ENCODE measurements at regions not wholly inside any gene's neighbourhood (a gene's known extent, or its start where the extent isn't known, plus 50 kb on each side); places are given as distances from the start of the nearest gene placed in this dataset.

- no peak for DNase-seq (ENCODE audit: low spot score)
- no peaks in the 10 kb centered on the region for H3K79me2 ChIP-seq (ENCODE audit: low read depth)
- Mint-ChIP-seq H3K4me3 (no peak overlapping the region), H3K4me1 (no peaks in the 10 kb centered on the region), H3K9me3 (no peaks in the 10 kb centered on the region), H3K27ac (no peak overlapping the region), H3K27me3 (ENCODE audit: insufficient read depth, low read depth) (no peaks in the 10 kb centered on the region), H3K36me3 (no peaks in the 10 kb centered on the region)
- H2AFZ ChIP-seq (replicated peaks), result no peak overlapping the region
- no peak overlapping the region for H3K4me3 ChIP-seq
- H3F3A ChIP-seq (ENCODE audit: low read depth), result no peaks in the 10 kb centered on the region
- peak; percentile 48 for TF ChIP-seq CTCF (IDR thresholded peaks at IDR 0.05)
- TF ChIP-seq EZH2phosphoT487 (IDR thresholded peaks at IDR 0.05), result no peak
- no peaks in the 10 kb centered on the region for H3K4me1 ChIP-seq
- no peak overlapping the region for H3K9ac ChIP-seq
- no peak overlapping the region for H3K4me2 ChIP-seq
- H3K36me3 ChIP-seq, result no peaks in the 10 kb centered on the region
- H3K27ac ChIP-seq, result no peak overlapping the region
- no peaks in the 10 kb centered on the region for H3K27me3 ChIP-seq
- H3K9me3 ChIP-seq (ENCODE audit: low read depth), result no peaks in the 10 kb centered on the region
- H4K20me1 ChIP-seq (ENCODE audit: low read depth), result no peaks in the 10 kb centered on the region
Observed at GRCh38 chr4:162499478-162499877, 335.7 kb upstream of the FSTL5 start.

DNA sequence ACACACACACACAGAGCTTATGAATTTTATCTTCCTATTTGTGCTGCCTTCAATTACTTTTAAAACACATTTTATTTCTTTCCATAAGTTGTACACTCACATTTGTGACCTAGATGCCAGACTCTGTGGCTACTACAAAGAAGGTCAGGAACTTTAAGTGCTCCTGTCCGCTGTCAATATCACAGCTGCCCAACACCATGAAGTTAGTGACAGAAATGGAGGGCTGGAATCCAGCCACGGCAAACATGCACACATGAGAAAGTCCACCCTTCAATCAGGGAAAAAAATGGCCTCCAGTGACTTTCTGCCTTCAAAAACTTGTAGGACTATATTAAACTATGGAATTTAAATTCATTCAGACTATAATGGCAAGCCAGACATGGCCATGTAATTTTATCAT lies 334.4 kb upstream of the FSTL5 start:
- Histone ChIP-seq H3K4me2 (no peak overlapping the region), H3K27ac (no peak overlapping the region), H3K79me2 (ENCODE audit: low read depth) (no peaks in the 10 kb centered on the region), H3K9ac (no peak overlapping the region), H3K27me3 (no peaks in the 10 kb centered on the region), H3K9me3 (ENCODE audit: low read depth) (no peaks in the 10 kb centered on the region), H2AFZ (replicated peaks) (no peak overlapping the region), H3K36me3 (no peaks in the 10 kb centered on the region), H3K4me1 (no peaks in the 10 kb centered on the region), H3F3A (ENCODE audit: low read depth) (no peaks in the 10 kb centered on the region), H3K4me3 (no peak overlapping the region), H4K20me1 (ENCODE audit: low read depth) (no peaks in the 10 kb centered on the region)
- DNase-seq (ENCODE audit: low spot score), result no peak
- H3K4me3 Mint-ChIP-seq, result no peak overlapping the region
- H3K36me3 Mint-ChIP-seq, result no peaks in the 10 kb centered on the region
- TF ChIP-seq EZH2phosphoT487 (IDR thresholded peaks at IDR 0.05) (no peak), CTCF (IDR thresholded peaks at IDR 0.05) (no peak), EZH2 (IDR thresholded peaks at IDR 0.05) (no peak)
- peaks cover 3% of the 10 kb centered on the region for H3K27me3 Mint-ChIP-seq (ENCODE audit: insufficient read depth, low read depth)
- H3K27ac Mint-ChIP-seq, result no peak overlapping the region
- no peaks in the 10 kb centered on the region for H3K9me3 Mint-ChIP-seq
- no peaks in the 10 kb centered on the region for H3K4me1 Mint-ChIP-seq

- Histone ChIP-seq H3K79me2 (ENCODE audit: low read depth) (no peaks in the 10 kb centered on the region), H3K36me3 (no peaks in the 10 kb centered on the region), H3K4me3 (no peak overlapping the region), H3K9ac (no peak overlapping the region), H3K4me2 (no peak overlapping the region), H3K27ac (no peak overlapping the region), H4K20me1 (ENCODE audit: low read depth) (no peaks in the 10 kb centered on the region), H3K27me3 (no peaks in the 10 kb centered on the region), H3K4me1 (no peaks in the 10 kb centered on the region), H2AFZ (replicated peaks) (no peak overlapping the region), H3F3A (ENCODE audit: low read depth) (no peaks in the 10 kb centered on the region), H3K9me3 (ENCODE audit: low read depth) (no peaks in the 10 kb centered on the region)
- H3K27ac Mint-ChIP-seq, result no peak overlapping the region
- DNase-seq (ENCODE audit: low spot score), result peak; percentile 43
- peaks cover 3% of the 10 kb centered on the region for H3K27me3 Mint-ChIP-seq (ENCODE audit: insufficient read depth, low read depth)
- H3K4me3 Mint-ChIP-seq, result no peak overlapping the region
- no peaks in the 10 kb centered on the region for H3K36me3 Mint-ChIP-seq
- no peaks in the 10 kb centered on the region for H3K9me3 Mint-ChIP-seq
- TF ChIP-seq CTCF (IDR thresholded peaks at IDR 0.05) (peak; percentile 78), EZH2 (IDR thresholded peaks at IDR 0.05) (no peak), EZH2phosphoT487 (IDR thresholded peaks at IDR 0.05) (no peak)
- H3K4me1 Mint-ChIP-seq, result no peaks in the 10 kb centered on the region
Observed at GRCh38 chr4:162497564-162498167, 333.9 kb upstream of the FSTL5 start.
